HepG2 (cell line): ENCODE measurements at regions not wholly inside any gene's neighbourhood (a gene's known extent, or its start where the extent isn't known, plus 50 kb on each side); places are given as distances from the start of the nearest gene placed in this dataset.

Source experiments
- ATAC-seq: fragments of 200-7000 bp; cut with Tn5 transposase; 3 replicates; pipeline ENCODE4 v1.9.1; 2020; ENCODE audit warnings: mild to moderate bottlenecking, moderate library complexity
- BruUV-seq: library from RNA; stranded (reverse); fragments of 400-500 nt; replicated peaks from 2 replicates; lab custom pipeline; 2021; lab: Mats Ljungman, UMichigan
- CTCF ChIA-PET: fragments of 300-600 bp; formaldehyde crosslinking; extraction: SDS; loops from one replicate; lab custom pipeline; 2021; ENCODE audit warnings: low total read pairs, inconsistent platforms, low intra/inter-chr PET ratio; lab: Yijun Ruan, JAX
- POLR2A ChIA-PET: fragments of 350-600 bp; sonication (Branson Sonifier 250); formaldehyde crosslinking; loops from one replicate; lab custom pipeline; 2020; ENCODE audit warnings: antibody characterized with exemption, inconsistent platforms; lab: Yijun Ruan, JAX
- DNase-seq: peaks from one replicate; pipeline ENCODE4 v3.0.0-alpha.2; 2015; ENCODE audit warnings: low spot score
- FAIRE-seq: peaks from 3 replicates; lab custom pipeline; 2011; peaks lifted over from hg19 to GRCh38; lab: Jason Lieb, UNC
- H2AFZ ChIP-seq: one replicate; pipeline ENCODE4 v1.6.1; 2011; ENCODE audit warnings: low read length, inconsistent platforms
- H3K27ac ChIP-seq: fragments of 300-600 bp; 3 replicates; pipeline ENCODE4 v1.8.0; 2011; ENCODE audit warnings: mixed run types, mild to moderate bottlenecking, mixed read lengths, low read length, inconsistent platforms; ENCODE audit not compliant: insufficient read depth; ENCODE audit errors: extremely low read length
- H3K27me3 ChIP-seq, 2 experiments: fragments of 200-600 bp in 1 of 2; 2 replicates in 1 of 2; 3 replicates in 1 of 2; pipeline versions ENCODE4 v1.6.0 to v1.8.0; 2011; ENCODE audit warnings: low read length in 2 of 2, mild to moderate bottlenecking in 2 of 2, moderate library complexity in 2 of 2, inconsistent platforms in 1 of 2; ENCODE audit not compliant: insufficient read depth in 2 of 2, control insufficient read depth in 1 of 2
- H3K36me3 ChIP-seq, 2 experiments: fragments of 200-600 bp in 1 of 2; replicated peaks in 1 of 2; 2 replicates in 1 of 2; 3 replicates in 1 of 2; pipeline versions ENCODE4 v1.5.1 to v1.8.0; 2011; ENCODE audit warnings: low read length in 2 of 2, inconsistent platforms in 1 of 2; ENCODE audit not compliant: insufficient read depth in 2 of 2, control insufficient read depth in 1 of 2
- H3K4me1 ChIP-seq: 2 replicates; pipeline ENCODE4 v1.5.1; 2012; ENCODE audit warnings: low read length, inconsistent platforms; ENCODE audit not compliant: insufficient read depth
- H3K4me2 ChIP-seq: 2 replicates; pipeline ENCODE4 v1.6.0; 2011; ENCODE audit warnings: low read depth, low read length, inconsistent platforms
- H3K4me3 ChIP-seq, 3 experiments: fragments of 200-600 bp in 1 of 3; sonication (generic), shearing (Covaris generic) in 1 of 3; replicated peaks in 1 of 3; 2 replicates each; pipeline ENCODE4 v1.5.1; 2011 to 2016; ENCODE audit warnings: low read length in 3 of 3, inconsistent platforms in 2 of 3, low read depth in 2 of 3, mild to moderate bottlenecking in 2 of 3, control low read depth in 1 of 3, mixed read lengths in 1 of 3; ENCODE audit not compliant: insufficient read depth in 1 of 3
- H3K79me2 ChIP-seq: one replicate; pipeline ENCODE4 v1.6.1; 2011; ENCODE audit warnings: low read length, inconsistent platforms; ENCODE audit not compliant: insufficient read depth
- H3K9ac ChIP-seq: 2 replicates; pipeline ENCODE4 v1.6.0; 2011; ENCODE audit warnings: mild to moderate bottlenecking, low read depth, low read length, inconsistent platforms; ENCODE audit not compliant: insufficient read depth
- H3K9me3 ChIP-seq: 2 replicates; pipeline ENCODE4 v1.5.1; 2012; ENCODE audit warnings: mild to moderate bottlenecking, low read length
- H4K20me1 ChIP-seq: 2 replicates; pipeline ENCODE4 v1.6.0; 2011; ENCODE audit warnings: inconsistent platforms, mild to moderate bottlenecking, low read length, moderate library complexity; ENCODE audit not compliant: insufficient read depth
- HOXD1 ChIP-seq: sonication (generic); formaldehyde crosslinking; IDR thresholded peaks from 2 replicates; pipeline ENCODE4 v1.5.0; 2020; ENCODE audit warnings: missing genetic modification reagents
- KMT2A ChIP-seq: sonication (generic); formaldehyde crosslinking; IDR thresholded peaks from 2 replicates; pipeline ENCODE4 v1.4.0; 2020; ENCODE audit warnings: missing genetic modification reagents
- MAFK ChIP-seq, 2 experiments: IDR thresholded peaks in 1 of 2; conservative IDR thresholded peaks in 1 of 2; 2 replicates each; pipeline ENCODE4 v1.6.1; 2011; ENCODE audit warnings: improper control_type of control experiment in 2 of 2, low read length in 2 of 2
- RORA ChIP-seq: sonication (generic); formaldehyde crosslinking; IDR thresholded peaks from 2 replicates; pipeline ENCODE4 v1.5.0; 2020; ENCODE audit warnings: mild to moderate bottlenecking, missing genetic modification reagents, moderate library complexity
- SOX5 ChIP-seq: IDR thresholded peaks from 2 replicates; pipeline ENCODE4 v1.6.1; 2016; ENCODE audit warnings: borderline replicate concordance
- YY1 ChIP-seq: IDR thresholded peaks from 2 replicates; pipeline ENCODE4 v1.6.1; 2011; ENCODE audit warnings: low read length, low read depth, moderate library complexity, mild to moderate bottlenecking; ENCODE audit not compliant: insufficient read depth, insufficient replicate concordance
- ZBTB20 ChIP-seq: sonication (generic); formaldehyde crosslinking; IDR thresholded peaks from 2 replicates; pipeline ENCODE4 v1.8.1; 2023; ENCODE audit warnings: missing genetic modification reagents, low read depth, mild to moderate bottlenecking, borderline replicate concordance
- ZNF256 ChIP-seq: sonication (generic); formaldehyde crosslinking; conservative IDR thresholded peaks from 2 replicates; pipeline ENCODE4 v1.4.0; 2020; ENCODE audit warnings: missing genetic modification reagents
- WGBS: methylation state at CpG from one replicate; pipeline ENCODE4 v1.1.6; 2017; ENCODE audit warnings: low lambda C conversion rate; 5-methylcytosine and 5-hydroxymethylcytosine counted together
- in situ Hi-C: cut with HindIII; loops from 2 replicates; pipeline ENCODE4 v1.10.0; 2017; ENCODE audit warnings: low pct_unique_long_range_greater_than_20kb; ENCODE audit not compliant: extremely low pct_ligation_motif_present
- intact Hi-C: fragments of 100-400 bp; cut with micrococcal nuclease; formaldehyde crosslinking; loops from one replicate; pipeline ENCODE4 v1.10.0; 2022; ENCODE audit not compliant: unreplicated experiment
- TF ChIP-seq, protein P1 (sequence below): IDR thresholded peaks from 2 replicates; pipeline ENCODE4 v1.6.1; 2016; ENCODE audit warnings: low read depth, control low read depth
- TF ChIP-seq, protein P2 (sequence below): sonication (generic); formaldehyde crosslinking; IDR thresholded peaks from 2 replicates; pipeline ENCODE4 v1.5.0; 2020; ENCODE audit warnings: mild to moderate bottlenecking, missing genetic modification reagents, borderline replicate concordance

GRCh38 chr4:83661359-83661758, 125.5 kb downstream of the GPAT3 start:
- DNase-seq = no peak
- BruUV-seq = no TSS peak
- Histone ChIP-seq H3K36me3 (no peaks in the 10 kb centered on the region), H3K9ac (no peak overlapping the region), H3K4me1 (no peaks in the 10 kb centered on the region), H3K79me2 (no peaks in the 10 kb centered on the region), H4K20me1 (no peaks in the 10 kb centered on the region), H3K4me2 (no peak overlapping the region), H3K27ac (no peak overlapping the region), H3K27me3 (no peaks in the 10 kb centered on the region), H3K9me3 (no peaks in the 10 kb centered on the region), H2AFZ (no peak overlapping the region), H3K4me3 (no peak overlapping the region)
- ChIA-PET CTCF (no interaction called here), POLR2A (no interaction called here)
- intact Hi-C loops (no loop called here), in situ Hi-C loops (no loop called here)
- no peak for FAIRE-seq
- no peak for ATAC-seq
- 1% methylated on average over 2 of the region's 2 CpGs for WGBS
- TF ChIP-seq MAFK (conservative IDR thresholded peaks at IDR 0.05 in 1 of 2, IDR thresholded peaks at IDR 0.05 in 1 of 2; ENCODE audit: low read length in 2 of 2) (peak; percentile 7 to 31; a peak in 1 of 4 replicates), ZBTB20 (CRISPR knock-in tag) (no peak)

DNA sequence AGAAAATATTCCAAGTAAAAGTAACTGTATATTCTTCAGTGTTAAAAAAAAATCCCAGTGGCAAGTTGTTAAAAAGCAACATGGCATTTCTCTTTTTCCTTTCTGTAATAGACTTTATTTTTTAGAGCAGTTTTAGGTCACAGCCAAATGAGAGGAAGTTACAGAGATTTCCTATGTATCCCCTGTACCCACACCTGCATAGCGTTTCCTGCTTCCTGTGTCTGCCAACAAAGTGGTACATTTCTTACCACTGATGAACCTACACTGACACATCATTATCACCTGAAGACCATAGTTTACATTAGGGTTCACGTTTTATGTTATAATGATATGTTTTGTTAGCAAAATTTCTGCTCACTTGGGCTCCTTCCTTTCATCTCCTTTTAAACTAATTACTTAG, 124.7 kb downstream of the GPAT3 start:
- BruUV-seq = no TSS peak
- DNase-seq (no peak), ATAC-seq (no peak)
- TF ChIP-seq, protein P1, sequence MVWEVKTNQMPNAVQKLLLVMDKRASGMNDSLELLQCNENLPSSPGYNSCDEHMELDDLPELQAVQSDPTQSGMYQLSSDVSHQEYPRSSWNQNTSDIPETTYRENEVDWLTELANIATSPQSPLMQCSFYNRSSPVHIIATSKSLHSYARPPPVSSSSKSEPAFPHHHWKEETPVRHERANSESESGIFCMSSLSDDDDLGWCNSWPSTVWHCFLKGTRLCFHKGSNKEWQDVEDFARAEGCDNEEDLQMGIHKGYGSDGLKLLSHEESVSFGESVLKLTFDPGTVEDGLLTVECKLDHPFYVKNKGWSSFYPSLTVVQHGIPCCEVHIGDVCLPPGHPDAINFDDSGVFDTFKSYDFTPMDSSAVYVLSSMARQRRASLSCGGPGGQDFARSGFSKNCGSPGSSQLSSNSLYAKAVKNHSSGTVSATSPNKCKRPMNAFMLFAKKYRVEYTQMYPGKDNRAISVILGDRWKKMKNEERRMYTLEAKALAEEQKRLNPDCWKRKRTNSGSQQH (CRISPR knock-in tag) = no peak
- no peak for TF ChIP-seq ZNF256 (CRISPR knock-in tag)
- TF ChIP-seq, protein P2, sequence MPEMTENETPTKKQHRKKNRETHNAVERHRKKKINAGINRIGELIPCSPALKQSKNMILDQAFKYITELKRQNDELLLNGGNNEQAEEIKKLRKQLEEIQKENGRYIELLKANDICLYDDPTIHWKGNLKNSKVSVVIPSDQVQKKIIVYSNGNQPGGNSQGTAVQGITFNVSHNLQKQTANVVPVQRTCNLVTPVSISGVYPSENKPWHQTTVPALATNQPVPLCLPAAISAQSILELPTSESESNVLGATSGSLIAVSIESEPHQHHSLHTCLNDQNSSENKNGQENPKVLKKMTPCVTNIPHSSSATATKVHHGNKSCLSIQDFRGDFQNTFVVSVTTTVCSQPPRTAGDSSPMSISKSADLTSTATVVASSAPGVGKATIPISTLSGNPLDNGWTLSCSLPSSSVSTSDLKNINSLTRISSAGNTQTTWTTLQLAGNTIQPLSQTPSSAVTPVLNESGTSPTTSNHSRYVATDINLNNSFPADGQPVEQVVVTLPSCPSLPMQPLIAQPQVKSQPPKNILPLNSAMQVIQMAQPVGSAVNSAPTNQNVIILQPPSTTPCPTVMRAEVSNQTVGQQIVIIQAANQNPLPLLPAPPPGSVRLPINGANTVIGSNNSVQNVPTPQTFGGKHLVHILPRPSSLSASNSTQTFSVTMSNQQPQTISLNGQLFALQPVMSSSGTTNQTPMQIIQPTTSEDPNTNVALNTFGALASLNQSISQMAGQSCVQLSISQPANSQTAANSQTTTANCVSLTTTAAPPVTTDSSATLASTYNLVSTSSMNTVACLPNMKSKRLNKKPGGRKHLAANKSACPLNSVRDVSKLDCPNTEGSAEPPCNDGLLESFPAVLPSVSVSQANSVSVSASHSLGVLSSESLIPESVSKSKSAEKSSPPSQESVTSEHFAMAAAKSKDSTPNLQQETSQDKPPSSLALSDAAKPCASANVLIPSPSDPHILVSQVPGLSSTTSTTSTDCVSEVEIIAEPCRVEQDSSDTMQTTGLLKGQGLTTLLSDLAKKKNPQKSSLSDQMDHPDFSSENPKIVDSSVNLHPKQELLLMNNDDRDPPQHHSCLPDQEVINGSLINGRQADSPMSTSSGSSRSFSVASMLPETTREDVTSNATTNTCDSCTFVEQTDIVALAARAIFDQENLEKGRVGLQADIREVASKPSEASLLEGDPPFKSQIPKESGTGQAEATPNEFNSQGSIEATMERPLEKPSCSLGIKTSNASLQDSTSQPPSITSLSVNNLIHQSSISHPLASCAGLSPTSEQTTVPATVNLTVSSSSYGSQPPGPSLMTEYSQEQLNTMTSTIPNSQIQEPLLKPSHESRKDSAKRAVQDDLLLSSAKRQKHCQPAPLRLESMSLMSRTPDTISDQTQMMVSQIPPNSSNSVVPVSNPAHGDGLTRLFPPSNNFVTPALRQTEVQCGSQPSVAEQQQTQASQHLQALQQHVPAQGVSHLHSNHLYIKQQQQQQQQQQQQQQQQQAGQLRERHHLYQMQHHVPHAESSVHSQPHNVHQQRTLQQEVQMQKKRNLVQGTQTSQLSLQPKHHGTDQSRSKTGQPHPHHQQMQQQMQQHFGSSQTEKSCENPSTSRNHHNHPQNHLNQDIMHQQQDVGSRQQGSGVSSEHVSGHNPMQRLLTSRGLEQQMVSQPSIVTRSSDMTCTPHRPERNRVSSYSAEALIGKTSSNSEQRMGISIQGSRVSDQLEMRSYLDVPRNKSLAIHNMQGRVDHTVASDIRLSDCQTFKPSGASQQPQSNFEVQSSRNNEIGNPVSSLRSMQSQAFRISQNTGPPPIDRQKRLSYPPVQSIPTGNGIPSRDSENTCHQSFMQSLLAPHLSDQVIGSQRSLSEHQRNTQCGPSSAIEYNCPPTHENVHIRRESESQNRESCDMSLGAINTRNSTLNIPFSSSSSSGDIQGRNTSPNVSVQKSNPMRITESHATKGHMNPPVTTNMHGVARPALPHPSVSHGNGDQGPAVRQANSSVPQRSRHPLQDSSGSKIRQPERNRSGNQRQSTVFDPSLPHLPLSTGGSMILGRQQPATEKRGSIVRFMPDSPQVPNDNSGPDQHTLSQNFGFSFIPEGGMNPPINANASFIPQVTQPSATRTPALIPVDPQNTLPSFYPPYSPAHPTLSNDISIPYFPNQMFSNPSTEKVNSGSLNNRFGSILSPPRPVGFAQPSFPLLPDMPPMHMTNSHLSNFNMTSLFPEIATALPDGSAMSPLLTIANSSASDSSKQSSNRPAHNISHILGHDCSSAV (CRISPR knock-in tag) = no peak
- TF ChIP-seq RORA (CRISPR knock-in tag) = no peak
- TF ChIP-seq SOX5 (CRISPR knock-in tag) = no peak
- no peak for TF ChIP-seq YY1
- no peak for TF ChIP-seq HOXD1
- TF ChIP-seq KMT2A = no peak

More for the DNA sequence above, 124.7 kb downstream of the GPAT3 start:
- FAIRE-seq = no peak
- in situ Hi-C loops = no loop called here
- Histone ChIP-seq H3K4me2 (no peak overlapping the region), H3K36me3 (no peaks in the 10 kb centered on the region), H2AFZ (no peak overlapping the region), H4K20me1 (no peaks in the 10 kb centered on the region), H3K79me2 (no peaks in the 10 kb centered on the region), H3K27me3 (no peaks in the 10 kb centered on the region), H3K4me3 (no peak overlapping the region), H3K9ac (no peak overlapping the region), H3K9me3 (no peaks in the 10 kb centered on the region), H3K4me1 (no peaks in the 10 kb centered on the region), H3K27ac (no peak overlapping the region)
- ChIA-PET POLR2A (no interaction called here), CTCF (no interaction called here)
- intact Hi-C loops = no loop called here
- WGBS = 0% methylated on average over 2 of the region's 2 CpGs
